GM19324 (cell line): ENCODE measurements at regions not wholly inside any gene's neighbourhood (a gene's known extent, or its start where the extent isn't known, plus 50 kb on each side); places are given as distances from the start of the nearest gene placed in this dataset.
"Not testable (repeated sequence)": the region's sequence is repeated elsewhere in the genome, so short reads cannot be mapped to it uniquely, and the experiment has no call there.

Experiments used
- ATAC-seq: cut with Tn5 transposase; IDR thresholded peaks from one replicate; pipeline ENCODE4 v1.9.1; 2021; ENCODE audit warnings: mild to moderate bottlenecking, moderate library complexity; ENCODE audit not compliant: unreplicated experiment, low FRiP score

- no peak for ATAC-seq
Observed at GRCh38 chr11:81669935-81670543, 1063.6 kb downstream of the FAM181B start.

DNA sequence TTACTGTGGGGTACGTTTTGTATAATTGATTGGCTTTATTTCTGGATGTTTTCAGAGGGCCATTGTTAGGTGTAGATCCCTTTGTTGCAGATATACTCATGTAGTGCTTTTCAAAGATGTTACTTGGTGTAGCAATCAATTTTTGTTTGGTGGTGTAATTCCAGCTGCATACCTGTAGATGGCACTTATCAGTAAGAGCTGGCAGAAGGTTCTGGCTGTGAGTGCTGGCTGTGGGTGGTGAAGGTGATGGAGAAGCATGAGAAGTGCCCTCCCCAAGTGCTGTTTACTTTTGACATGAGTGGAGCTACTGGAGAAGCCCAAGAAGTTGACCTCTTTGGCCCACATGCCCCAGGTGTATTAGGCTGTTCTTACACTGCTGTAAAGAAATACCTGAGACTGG is 1074.9 kb downstream of the FAM181B start:
- no peak for ATAC-seq

- no peak for ATAC-seq
Observed at GRCh38 chr11:81655351-81655750, 1078.3 kb downstream of the FAM181B start.

DNA sequence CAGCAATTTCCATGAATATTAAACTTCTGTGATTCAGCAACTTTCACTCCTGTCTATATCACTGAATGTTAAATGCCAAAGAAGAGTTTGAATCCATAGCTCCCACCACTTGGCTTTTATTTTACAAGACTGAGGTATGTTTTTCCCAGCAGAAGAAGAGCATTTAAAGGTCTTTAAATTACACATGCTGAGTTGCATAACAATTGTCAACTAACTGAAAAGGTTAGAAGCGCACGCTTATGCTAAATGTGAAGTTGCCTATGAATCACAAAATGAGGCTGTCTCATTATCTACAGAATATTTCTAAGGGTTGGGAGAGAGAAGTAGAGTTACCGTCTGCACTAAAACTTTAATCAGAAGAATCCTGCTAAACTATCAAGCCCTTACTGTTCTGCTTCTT is 1086.3 kb downstream of the FAM181B start:
- ATAC-seq = no peak

DNA sequence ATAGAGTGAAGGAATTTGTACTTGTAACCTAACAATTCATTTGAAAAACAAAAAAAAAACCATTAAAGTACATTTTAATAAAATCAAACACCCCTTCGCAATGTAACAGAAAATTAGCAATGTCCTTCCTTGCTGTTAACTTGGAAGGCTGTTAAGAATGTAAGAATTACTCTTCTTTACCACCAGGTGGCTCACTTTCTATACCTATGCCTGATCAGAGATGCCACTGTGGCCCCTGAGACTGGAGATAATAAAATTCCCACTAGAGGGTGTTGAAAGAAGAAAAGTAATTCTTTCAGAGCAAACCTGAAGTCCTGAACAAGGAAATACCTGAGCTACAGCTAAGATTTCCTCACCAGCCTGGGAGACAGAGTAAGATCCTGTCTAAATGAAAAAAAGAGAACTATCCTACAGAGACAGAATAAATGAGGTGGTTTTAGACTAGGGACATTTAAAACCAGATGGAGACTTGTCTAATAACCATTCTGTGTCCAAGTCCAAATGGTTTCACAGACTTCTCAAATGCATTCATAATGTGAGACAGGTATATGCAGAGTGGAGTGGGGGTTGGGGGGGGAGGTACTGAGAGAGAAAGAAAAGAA is 1089.3 kb downstream of the FAM181B start:
- ATAC-seq = peak; percentile 83

GRCh38 chr11:81634483-81634882 is 1099.2 kb downstream of the FAM181B start:
- no peak for ATAC-seq

- ATAC-seq = no peak
Observed at GRCh38 chr11:81602508-81602907, 1131.2 kb downstream of the FAM181B start.

DNA sequence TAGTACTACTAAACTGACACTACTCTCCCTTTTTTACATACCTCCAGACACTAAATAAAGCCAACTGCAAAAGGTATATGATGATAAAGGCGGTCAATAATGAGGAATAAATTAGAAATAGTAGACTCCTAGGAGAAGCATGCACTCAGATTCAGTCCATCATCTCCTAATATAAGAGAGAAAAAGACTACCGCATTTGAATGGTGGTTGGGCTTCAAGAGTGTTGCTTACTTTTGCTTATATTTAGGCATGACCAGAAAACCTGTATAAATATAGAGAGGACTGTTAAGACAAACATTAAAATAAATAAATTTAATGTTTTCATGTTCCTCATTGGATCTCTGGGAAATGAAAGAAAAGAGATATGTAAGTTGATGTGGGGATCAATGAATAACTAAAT is 1137.0 kb downstream of the FAM181B start:
- no peak for ATAC-seq

DNA sequence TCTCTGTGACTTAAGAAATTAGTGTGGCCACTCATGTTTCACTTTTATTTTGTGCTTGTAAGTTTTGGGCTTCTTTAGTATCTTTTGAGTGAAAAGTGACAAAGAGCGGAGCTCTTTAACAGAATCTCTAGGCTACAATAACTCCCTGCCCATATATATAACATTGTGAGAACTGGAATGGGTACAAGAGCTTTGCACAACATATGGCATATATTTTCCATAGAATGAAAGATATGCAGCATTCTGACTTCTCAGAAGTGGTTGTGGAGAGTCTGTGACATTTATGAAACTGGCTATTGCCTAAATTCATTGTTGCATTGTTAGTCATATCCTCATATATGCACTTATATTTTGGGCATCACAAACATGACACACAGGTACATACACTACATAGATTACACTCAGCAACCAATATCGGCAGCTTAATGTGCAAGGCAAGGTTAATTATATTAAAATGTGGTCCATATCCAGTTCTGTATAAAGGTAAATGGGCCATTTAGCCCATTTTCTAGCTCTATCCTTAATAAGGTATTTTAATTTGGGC is 1148.2 kb downstream of the FAM181B start:
- no peak for ATAC-seq

GRCh38 chr11:81579339-81579738 is 1154.3 kb downstream of the FAM181B start:
- ATAC-seq = no peak

DNA sequence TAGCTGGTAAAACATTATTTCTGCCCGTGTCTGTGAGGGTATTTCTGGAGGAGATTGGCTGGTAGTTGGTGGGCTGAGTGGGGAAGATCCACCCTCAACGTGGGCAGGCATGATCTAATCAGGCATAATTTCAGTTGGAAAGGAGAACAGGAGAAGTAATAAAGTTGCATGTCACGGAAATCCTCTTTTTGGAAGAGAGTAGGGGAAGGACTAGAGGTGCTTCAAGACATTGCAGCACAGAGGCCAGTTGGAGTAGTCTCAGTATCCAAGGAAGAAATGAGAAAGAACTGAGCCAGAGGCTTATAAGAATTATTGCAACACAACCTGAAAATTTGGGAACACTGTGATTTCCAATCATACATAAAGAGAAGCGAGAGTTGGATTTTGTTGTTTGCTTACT is 1155.1 kb downstream of the FAM181B start:
- ATAC-seq = no peak

DNA sequence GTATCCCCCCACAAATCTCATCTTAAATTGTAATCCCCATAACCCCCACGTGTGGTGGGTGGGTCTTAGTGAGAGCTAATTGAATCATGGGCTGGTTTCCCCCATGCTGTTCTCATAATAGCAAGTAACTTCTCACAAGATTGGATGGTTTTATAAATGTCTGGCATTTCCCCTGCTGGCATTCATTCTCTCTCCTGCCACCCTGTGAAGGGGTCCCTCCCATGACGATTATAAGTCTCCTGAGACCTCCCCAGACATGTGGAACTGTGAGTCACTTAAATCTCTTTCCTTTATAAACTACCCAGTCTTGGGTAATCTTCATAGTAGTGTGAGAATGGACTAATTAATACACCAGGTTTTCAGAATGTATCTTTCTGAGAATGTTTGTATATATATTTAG is 1159.4 kb downstream of the FAM181B start:
- no peak for ATAC-seq

- no peak for ATAC-seq
Observed at GRCh38 chr11:81573367-81573766, 1160.3 kb downstream of the FAM181B start.

- ATAC-seq = no peak
Observed at GRCh38 chr11:81570669-81571068, 1163.0 kb downstream of the FAM181B start.

GRCh38 chr11:81569999-81570398 is 1163.7 kb downstream of the FAM181B start:
- ATAC-seq = no peak

- no peak for ATAC-seq
Observed at GRCh38 chr11:81568918-81569317, 1164.7 kb downstream of the FAM181B start.

DNA sequence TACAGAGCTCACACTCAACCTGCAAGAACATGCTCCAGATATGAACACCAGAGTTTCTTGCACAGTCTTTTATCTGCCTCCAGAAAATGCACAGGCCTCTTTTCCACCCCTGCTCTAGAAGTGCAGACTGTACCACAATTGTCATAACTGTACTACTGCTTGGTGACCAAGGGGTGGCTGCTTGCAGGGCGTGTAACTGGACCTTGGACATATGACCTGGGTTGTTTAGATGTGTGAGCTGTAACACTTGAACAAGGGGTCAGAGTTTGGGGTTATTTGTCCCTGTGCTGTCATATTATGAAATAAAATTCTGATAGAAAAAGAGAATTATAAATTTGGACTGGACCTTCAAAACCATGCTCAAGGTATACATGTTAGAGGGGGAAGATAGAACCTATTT is 1185.5 kb downstream of the FAM181B start:
- ATAC-seq = no peak

DNA sequence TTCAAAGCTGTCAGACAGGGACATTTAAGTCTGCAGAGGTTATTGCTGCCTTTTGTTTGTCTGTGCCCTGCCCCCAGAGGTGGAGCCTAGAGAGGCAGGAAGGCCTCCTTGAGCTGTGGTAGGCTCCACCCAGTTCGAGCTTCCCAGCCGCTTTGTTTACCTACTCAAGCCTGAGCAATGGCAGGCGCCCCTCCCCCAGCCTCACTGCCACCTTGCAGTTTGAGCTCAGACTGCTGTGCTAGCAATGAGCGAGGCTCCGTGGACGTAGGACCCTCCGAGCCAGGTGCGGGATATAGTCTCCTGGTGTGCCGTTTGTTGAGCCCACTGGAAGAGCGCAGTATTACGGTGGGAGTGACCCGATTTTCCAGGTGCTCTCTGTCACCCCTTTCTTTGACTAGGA is 1193.9 kb downstream of the FAM181B start:
- ATAC-seq = not testable (repeated sequence)

DNA sequence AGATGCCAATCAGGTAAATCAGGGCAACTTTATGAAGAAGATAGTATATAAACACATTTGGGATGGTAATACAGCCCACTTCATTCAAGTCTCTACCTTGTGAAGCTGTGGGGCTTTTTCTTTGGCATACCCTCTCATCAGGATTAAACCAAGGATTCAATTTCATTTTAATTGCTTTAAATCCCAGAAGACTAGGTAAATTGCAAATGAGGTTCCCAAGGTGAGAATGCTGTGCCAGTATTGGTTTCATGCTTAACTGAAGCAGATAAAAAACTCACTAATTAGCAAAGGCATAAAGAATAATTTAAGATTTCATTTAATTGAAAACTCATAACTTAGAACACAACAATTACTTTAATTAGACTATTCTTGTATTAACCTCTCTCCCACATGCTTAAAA is 1218.1 kb downstream of the FAM181B start:
- no peak for ATAC-seq

GRCh38 chr11:81497202-81497804 is 1236.4 kb downstream of the FAM181B start:
- ATAC-seq = no peak

GRCh38 chr11:81496601-81497000 is 1237.1 kb downstream of the FAM181B start:
- ATAC-seq = no peak
